ENCODE measurements at regions not wholly inside any gene's neighbourhood (a gene's known extent, or its start where the extent isn't known, plus 50 kb on each side); places are given as distances from the start of the nearest gene placed in this dataset.

DNA sequence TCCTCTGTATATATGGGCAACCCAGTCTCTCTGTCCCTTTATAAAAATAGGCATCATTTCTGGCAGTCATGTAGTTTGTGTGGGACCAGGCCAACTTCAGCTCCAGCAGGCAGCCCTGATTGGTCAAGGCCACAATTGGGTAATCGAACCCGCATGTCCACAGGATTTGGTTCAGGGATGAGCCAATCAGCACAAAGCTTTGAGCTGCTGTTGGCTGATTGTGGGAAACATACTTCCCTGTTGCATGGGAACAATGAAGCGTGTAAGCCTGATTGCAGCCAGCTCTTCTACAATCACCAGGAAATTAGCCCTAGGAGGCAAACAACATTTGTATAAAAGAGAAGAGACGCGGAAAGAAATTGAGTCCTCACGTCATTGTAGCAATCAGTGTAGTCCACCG lies 328.6 kb downstream of the PCNX1 start:
- TF ChIP-seq SUZ12 (IDR thresholded peaks at IDR 0.05; ENCODE audit: extremely low read depth, insufficient read depth, insufficient read length) (no peak), YY1 (IDR thresholded peaks at IDR 0.05; ENCODE audit: insufficient read depth, insufficient read length) (no peak), ZNF274 (IDR thresholded peaks at IDR 0.05; ENCODE audit: low read depth, low read length) (no peak)
